H9 (cell line): ENCODE measurements at regions not wholly inside any gene's neighbourhood (a gene's known extent, or its start where the extent isn't known, plus 50 kb on each side); places are given as distances from the start of the nearest gene placed in this dataset.

Source experiments
- DNase-seq: peaks from one replicate; pipeline ENCODE4 v3.0.0-alpha.2; 2017
- H2AFZ ChIP-seq: one replicate; pipeline ENCODE4 v1.6.1; 2013; ENCODE audit warnings: mild to moderate bottlenecking, low read length, control low read depth, moderate library complexity
- H2AK5ac ChIP-seq: 2 replicates; pipeline ENCODE4 v1.6.1; 2013; ENCODE audit warnings: low read length, control low read depth, mixed read lengths; ENCODE audit not compliant: insufficient read length
- H2BK120ac ChIP-seq: one replicate; pipeline ENCODE4 v1.6.1; 2013; ENCODE audit warnings: low read depth, mild to moderate bottlenecking, low read length, control low read depth, inconsistent platforms; ENCODE audit not compliant: poor library complexity, severe bottlenecking
- H2BK12ac ChIP-seq: 2 replicates; pipeline ENCODE4 v1.6.1; 2013; ENCODE audit warnings: low read length, control low read depth, mixed read lengths, low read depth; ENCODE audit not compliant: insufficient read length
- H2BK15ac ChIP-seq: 2 replicates; pipeline ENCODE4 v1.6.1; 2013; ENCODE audit warnings: low read depth, low read length, control low read depth
- H2BK20ac ChIP-seq: one replicate; pipeline ENCODE4 v1.6.1; 2013; ENCODE audit warnings: low read depth, mild to moderate bottlenecking, low read length, control low read depth, inconsistent platforms; ENCODE audit not compliant: poor library complexity, severe bottlenecking
- H2BK5ac ChIP-seq: 2 replicates; pipeline ENCODE4 v1.6.1; 2013; ENCODE audit warnings: low read length, control low read depth, mixed read lengths; ENCODE audit not compliant: insufficient read length
- H3K14ac ChIP-seq: 2 replicates; pipeline ENCODE4 v1.6.1; 2013; ENCODE audit warnings: low read length, control low read depth; ENCODE audit not compliant: insufficient read depth
- H3K18ac ChIP-seq: 2 replicates; pipeline ENCODE4 v1.6.1; 2013; ENCODE audit warnings: low read depth, mild to moderate bottlenecking, mixed read lengths, low read length, control low read depth; ENCODE audit not compliant: insufficient read length
- H3K23ac ChIP-seq: 2 replicates; pipeline ENCODE4 v1.6.1; 2013; ENCODE audit warnings: low read length, control low read depth, mixed read lengths, low read depth; ENCODE audit not compliant: insufficient read length
- H3K23me2 ChIP-seq: 2 replicates; pipeline ENCODE4 v1.6.1; 2013; ENCODE audit warnings: low read depth, mild to moderate bottlenecking, mixed read lengths, low read length, control low read depth; ENCODE audit not compliant: insufficient read length, poor library complexity, severe bottlenecking
- H3K27ac ChIP-seq: 2 replicates; pipeline ENCODE4 v1.5.1; 2013; ENCODE audit warnings: low read length, control low read depth, mixed read lengths, low read depth; ENCODE audit not compliant: insufficient read length
- H3K27me3 ChIP-seq: 2 replicates; pipeline ENCODE4 v1.6.1; 2013; ENCODE audit warnings: low read length, control low read depth, inconsistent platforms; ENCODE audit not compliant: insufficient read depth
- H3K4ac ChIP-seq: 2 replicates; pipeline ENCODE4 v1.6.1; 2013; ENCODE audit warnings: low read depth, mild to moderate bottlenecking, control low read depth, inconsistent platforms, low read length, moderate library complexity
- H3K4me1 ChIP-seq: 2 replicates; pipeline ENCODE4 v1.6.1; 2013; ENCODE audit warnings: low read length, control low read depth, inconsistent platforms; ENCODE audit not compliant: insufficient read depth
- H3K4me2 ChIP-seq: 2 replicates; pipeline ENCODE4 v1.6.1; 2013; ENCODE audit warnings: low read length, control low read depth, mixed read lengths; ENCODE audit not compliant: insufficient read length, insufficient read depth
- H3K56ac ChIP-seq: 2 replicates; pipeline ENCODE4 v1.6.1; 2013; ENCODE audit warnings: low read depth, mild to moderate bottlenecking, mixed read lengths, low read length, control low read depth; ENCODE audit not compliant: insufficient read length
- H3K79me1 ChIP-seq: 2 replicates; pipeline ENCODE4 v1.6.1; 2013; ENCODE audit warnings: low read depth, mild to moderate bottlenecking, moderate library complexity, low read length, control low read depth, inconsistent platforms; ENCODE audit not compliant: insufficient read depth, poor library complexity, severe bottlenecking
- H3K79me2 ChIP-seq: 2 replicates; pipeline ENCODE4 v1.6.1; 2013; ENCODE audit warnings: low read length, control low read depth, inconsistent platforms; ENCODE audit not compliant: insufficient read depth
- H3K9ac ChIP-seq: 2 replicates; pipeline ENCODE4 v1.6.1; 2013; ENCODE audit warnings: low read length, control low read depth, mixed read lengths; ENCODE audit not compliant: insufficient read length; ENCODE audit errors: extremely low read depth
- H3K9me3 ChIP-seq: one replicate; pipeline ENCODE4 v1.6.1; 2013; ENCODE audit warnings: low read depth, low read length, inconsistent platforms; ENCODE audit not compliant: control insufficient read depth
- H3T11ph ChIP-seq: one replicate; pipeline ENCODE4 v1.6.1; 2013; ENCODE audit warnings: mild to moderate bottlenecking, low read length, control low read depth, inconsistent platforms
- H4K20me1 ChIP-seq: one replicate; pipeline ENCODE4 v1.6.1; 2013; ENCODE audit not compliant: control insufficient read depth, insufficient read length, insufficient read depth
- H4K5ac ChIP-seq: 2 replicates; pipeline ENCODE4 v1.6.1; 2013; ENCODE audit warnings: low read depth, mild to moderate bottlenecking, mixed read lengths, low read length, control low read depth; ENCODE audit not compliant: insufficient read length
- H4K8ac ChIP-seq: replicated peaks from 2 replicates; pipeline ENCODE4 v1.6.1; 2013; ENCODE audit warnings: low read length, control low read depth, mixed read lengths, low read depth; ENCODE audit not compliant: insufficient read length
- H4K91ac ChIP-seq: 2 replicates; pipeline ENCODE4 v1.6.1; 2013; ENCODE audit warnings: low read depth, mild to moderate bottlenecking, moderate library complexity, mixed read lengths, low read length, control low read depth; ENCODE audit not compliant: insufficient read length
- H3K27ac Mint-ChIP-seq, 3 experiments: 2 replicates in 2 of 3; 3 replicates in 1 of 3; pipeline ENCODE4 v1.8.0; 2020 to 2021; ENCODE audit warnings: mixed read lengths in 3 of 3, mild to moderate bottlenecking in 1 of 3, moderate library complexity in 1 of 3
- H3K27me3 Mint-ChIP-seq: 2 replicates; pipeline ENCODE4 v1.8.0; 2021; ENCODE audit warnings: low read depth, mild to moderate bottlenecking, moderate library complexity, mixed read lengths
- H3K36me3 Mint-ChIP-seq, 3 experiments: 2 replicates in 2 of 3; 3 replicates in 1 of 3; pipeline ENCODE4 v1.8.0; 2020 to 2021; ENCODE audit warnings: low read depth in 3 of 3, mixed read lengths in 3 of 3; ENCODE audit not compliant: insufficient read depth in 1 of 3
- H3K4me1 Mint-ChIP-seq, 2 experiments: 2 replicates each; pipeline ENCODE4 v1.8.0; 2020; ENCODE audit warnings: mixed read lengths in 2 of 2
- H3K4me3 Mint-ChIP-seq, 2 experiments: 2 replicates in 1 of 2; 3 replicates in 1 of 2; pipeline ENCODE4 v1.8.0; 2020 to 2021; ENCODE audit warnings: mild to moderate bottlenecking in 2 of 2, mixed read lengths in 2 of 2, moderate library complexity in 1 of 2
- H3K9me3 Mint-ChIP-seq, 2 experiments: 2 replicates in 1 of 2; 3 replicates in 1 of 2; pipeline ENCODE4 v1.8.0; 2020; ENCODE audit warnings: mild to moderate bottlenecking in 2 of 2, mixed read lengths in 2 of 2, moderate library complexity in 1 of 2
- CTCF ChIP-seq: fragments of 200-600 bp; sonication (generic); conservative IDR thresholded peaks from 3 replicates; pipeline ENCODE4 v1.8.0; 2021; ENCODE audit warnings: antibody characterized with exemption, mild to moderate bottlenecking
- WGBS: extraction: QIAGEN DNeasy Blood & Tissue Kit; methylation state at CpG from one replicate; pipeline ENCODE4 v1.1.7; 2013; ENCODE audit warnings: missing lambda C conversion rate, low lambda C conversion rate, mixed read lengths; ENCODE audit not compliant: insufficient read length; ENCODE audit errors: extremely low coverage; 5-methylcytosine and 5-hydroxymethylcytosine counted together

- H3K18ac ChIP-seq: no peak overlapping the region
- H3K9me3 ChIP-seq: no peaks in the 10 kb centered on the region
- no peak for DNase-seq
- Mint-ChIP-seq H3K4me1 (peaks cover 0 to 4% of the 10 kb centered on the region in 2 experiments; a peak in 1 of 4 replicates), H3K36me3 (peaks cover 0 to 5% (median 1%) of the 10 kb centered on the region in 3 experiments; a peak in 3 of 7 replicates), H3K9me3 (peaks cover 0 to 2% of the 10 kb centered on the region in 2 experiments; a peak in 2 of 5 replicates), H3K27ac (no peak overlapping the region), H3K27me3 (no peaks in the 10 kb centered on the region), H3K4me3 (no peak overlapping the region)
- no peak overlapping the region for H4K5ac ChIP-seq
- H2BK12ac ChIP-seq: no peak overlapping the region
- H3K27ac ChIP-seq: no peak overlapping the region
- H2BK20ac ChIP-seq: no peak overlapping the region
- no peaks in the 10 kb centered on the region for H3K23me2 ChIP-seq
- no peaks in the 10 kb centered on the region for H3K79me1 ChIP-seq
- H3K4me2 ChIP-seq: no peak overlapping the region
- H3T11ph ChIP-seq: no peak overlapping the region
- H4K8ac ChIP-seq: no peak overlapping the region
- no peaks in the 10 kb centered on the region for H4K20me1 ChIP-seq
- no CpG with 5 or more reads among the region's 4 CpGs for WGBS
- H2AFZ ChIP-seq: no peak overlapping the region
- H3K27me3 ChIP-seq: no peaks in the 10 kb centered on the region
- TF ChIP-seq CTCF: no peak
- H3K4ac ChIP-seq: no peak overlapping the region
- H3K4me1 ChIP-seq: no peaks in the 10 kb centered on the region
- H2BK120ac ChIP-seq: no peak overlapping the region
- no peak overlapping the region for H3K56ac ChIP-seq
- H3K14ac ChIP-seq: no peak overlapping the region
- no peak overlapping the region for H3K9ac ChIP-seq
- no peak overlapping the region for H3K23ac ChIP-seq
- no peak overlapping the region for H2BK15ac ChIP-seq
- no peaks in the 10 kb centered on the region for H3K79me2 ChIP-seq
- H4K91ac ChIP-seq: no peak overlapping the region
- H2AK5ac ChIP-seq: no peak overlapping the region
- H2BK5ac ChIP-seq: no peak overlapping the region
Measured at GRCh38 chr2:36302911-36303310, 52.7 kb upstream of the CRIM1 start.
